ENCODE measurements at regions not wholly inside any gene's neighbourhood (a gene's known extent, or its start where the extent isn't known, plus 50 kb on each side); places are given as distances from the start of the nearest gene placed in this dataset.
"Not testable (repeated sequence)": the region's sequence is repeated elsewhere in the genome, so short reads cannot be mapped to it uniquely, and the experiment has no call there.

DNA sequence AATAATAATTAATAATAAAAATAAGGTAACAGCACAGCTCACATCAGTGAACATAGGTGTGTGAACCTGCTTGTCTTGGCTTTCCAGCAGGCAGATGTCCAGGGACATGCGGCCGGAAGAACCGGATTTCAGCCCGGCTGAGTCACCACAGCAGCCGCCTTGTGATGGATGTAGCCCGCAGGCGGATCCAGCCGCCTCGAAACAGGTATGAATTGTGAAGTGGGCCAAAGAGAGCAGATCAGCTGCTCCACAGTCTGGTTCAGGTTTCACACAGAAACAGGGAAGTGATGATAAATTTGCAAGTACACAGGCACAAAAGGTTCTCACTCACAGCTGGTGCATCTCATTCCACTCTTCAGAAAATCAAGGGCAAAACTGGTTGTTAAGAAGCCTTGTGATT is 55.1 kb downstream of the ID4 start:
- DNase-seq (ENCODE audit: low read depth in 2 of 2): no peak

DNA sequence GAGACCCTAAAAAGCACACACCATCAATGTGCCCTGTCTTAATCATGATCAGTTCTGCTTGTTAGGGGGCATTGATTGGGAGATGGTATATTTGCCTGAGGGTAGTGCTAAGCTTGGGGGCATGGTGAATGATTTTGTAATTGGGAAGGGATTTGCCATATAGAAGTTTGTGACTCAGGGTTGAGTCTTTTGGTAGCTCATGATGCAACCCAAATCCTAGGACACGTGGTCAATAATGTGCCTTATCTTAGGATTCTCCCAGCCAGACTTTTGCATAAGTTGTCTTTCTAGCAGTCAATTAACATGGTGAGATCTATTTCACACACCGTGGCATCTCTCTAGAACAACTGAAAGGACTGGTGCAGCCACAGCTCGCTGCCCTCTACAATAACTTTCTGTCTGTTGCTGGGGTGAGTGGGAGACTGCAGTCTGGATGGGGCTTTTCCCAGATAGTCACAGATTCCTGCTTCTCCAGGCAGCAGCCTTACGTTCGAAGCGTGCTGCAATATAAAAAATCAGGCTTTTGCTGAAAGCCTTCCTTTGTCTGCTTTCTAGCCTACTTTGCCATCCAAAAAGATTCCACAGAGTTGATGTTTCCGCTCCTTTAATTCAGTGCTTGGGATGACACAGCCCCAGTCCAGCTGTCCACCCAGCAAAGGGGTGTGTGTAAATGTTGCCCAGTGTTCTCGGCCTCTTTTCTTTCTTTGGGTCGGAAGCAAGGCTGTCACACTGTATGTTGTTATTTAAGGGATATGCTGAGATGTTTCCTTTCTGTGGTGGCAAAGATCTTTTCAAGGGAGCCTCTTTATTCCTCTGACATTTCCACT is 58.9 kb downstream of the ID4 start:
- no peak for DNase-seq (ENCODE audit: low read depth in 2 of 2)

DNA sequence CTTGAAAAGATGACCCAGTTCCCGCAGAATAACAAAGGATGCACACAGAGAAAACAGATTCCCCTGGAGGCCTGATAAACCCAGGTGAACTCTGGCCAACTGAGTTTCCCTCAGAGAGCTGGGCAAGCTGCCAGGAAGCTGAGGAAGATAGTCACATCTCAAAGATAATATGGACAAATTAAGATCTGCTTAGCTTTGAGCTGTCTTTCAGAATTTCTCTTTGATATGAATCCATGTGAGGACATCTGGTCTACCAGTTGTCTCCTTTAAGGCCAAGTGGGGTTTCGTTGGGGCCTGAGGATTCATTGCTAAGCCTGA is 59.5 kb downstream of the ID4 start:
- DNase-seq (ENCODE audit: low read depth in 2 of 2): no peak

- no peak for DNase-seq (ENCODE audit: low read depth in 2 of 2)
These were observed 61.1 kb downstream of the ID4 start for GRCh38 chr6:19898141-19898740.

GRCh38 chr6:19902201-19902600 is 65.0 kb downstream of the ID4 start:
- DNase-seq (ENCODE audit: low read depth in 2 of 2): no peak

- not testable (repeated sequence) for DNase-seq (ENCODE audit: low read depth in 2 of 2)
These were observed 67.2 kb downstream of the ID4 start for GRCh38 chr6:19904408-19904807.

DNA sequence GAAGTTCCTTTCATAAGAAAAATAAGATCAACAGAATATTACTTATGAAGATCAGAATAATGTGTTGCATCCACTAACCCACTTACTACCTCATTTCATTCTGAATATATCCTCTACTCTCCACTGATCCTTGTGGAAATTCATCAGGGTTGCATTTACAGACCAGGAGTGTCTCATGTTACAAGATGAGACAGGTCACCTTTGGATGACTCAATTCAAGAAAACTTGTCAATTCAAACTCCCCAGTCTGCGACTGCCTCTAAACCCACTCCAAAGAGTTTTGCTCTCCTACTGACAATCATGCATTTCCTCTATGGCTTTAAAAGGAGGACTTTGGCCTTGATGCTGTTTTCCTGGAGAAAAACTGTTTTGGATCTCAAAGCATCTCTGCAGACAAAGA is 68.4 kb downstream of the ID4 start:
- DNase-seq (ENCODE audit: low read depth in 2 of 2): no peak

GRCh38 chr6:19906171-19906570 is 69.0 kb downstream of the ID4 start:
- no peak for DNase-seq (ENCODE audit: low read depth in 2 of 2)

GRCh38 chr6:19911223-19911622 is 74.1 kb downstream of the ID4 start:
- no peak for DNase-seq (ENCODE audit: low read depth in 2 of 2)

- DNase-seq (ENCODE audit: low read depth in 2 of 2): no peak
These were observed 81.3 kb downstream of the ID4 start for GRCh38 chr6:19918436-19918835.

DNA sequence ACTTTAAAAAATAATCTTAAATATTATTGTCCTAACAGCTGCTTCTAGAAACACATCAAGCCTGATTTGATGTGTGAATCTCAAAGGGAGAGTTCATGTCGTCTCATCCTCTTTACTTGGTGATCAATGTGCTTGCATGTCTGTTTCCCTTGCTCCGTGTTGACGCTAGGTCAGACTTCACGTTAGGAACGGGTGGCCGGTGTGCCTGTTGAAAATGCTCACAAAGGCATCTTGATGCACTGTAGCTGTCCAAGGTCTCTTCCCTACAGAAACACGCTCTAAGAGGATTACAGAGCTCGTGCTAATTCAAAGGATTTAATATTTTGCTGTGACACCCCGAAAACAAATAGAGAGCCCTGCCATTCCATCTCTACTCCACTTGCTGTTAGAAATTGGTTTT is 84.6 kb downstream of the ID4 start:
- no peak for DNase-seq (ENCODE audit: low read depth in 2 of 2)

- DNase-seq (ENCODE audit: low read depth in 2 of 2): no peak
These were observed 88.4 kb downstream of the ID4 start for GRCh38 chr6:19925533-19925932.

GRCh38 chr6:19928461-19928860 is 91.3 kb downstream of the ID4 start:
- DNase-seq (ENCODE audit: low read depth in 2 of 2): no peak

- no peak for DNase-seq (ENCODE audit: low read depth in 2 of 2)
These were observed 92.1 kb downstream of the ID4 start for GRCh38 chr6:19929312-19929711.

DNA sequence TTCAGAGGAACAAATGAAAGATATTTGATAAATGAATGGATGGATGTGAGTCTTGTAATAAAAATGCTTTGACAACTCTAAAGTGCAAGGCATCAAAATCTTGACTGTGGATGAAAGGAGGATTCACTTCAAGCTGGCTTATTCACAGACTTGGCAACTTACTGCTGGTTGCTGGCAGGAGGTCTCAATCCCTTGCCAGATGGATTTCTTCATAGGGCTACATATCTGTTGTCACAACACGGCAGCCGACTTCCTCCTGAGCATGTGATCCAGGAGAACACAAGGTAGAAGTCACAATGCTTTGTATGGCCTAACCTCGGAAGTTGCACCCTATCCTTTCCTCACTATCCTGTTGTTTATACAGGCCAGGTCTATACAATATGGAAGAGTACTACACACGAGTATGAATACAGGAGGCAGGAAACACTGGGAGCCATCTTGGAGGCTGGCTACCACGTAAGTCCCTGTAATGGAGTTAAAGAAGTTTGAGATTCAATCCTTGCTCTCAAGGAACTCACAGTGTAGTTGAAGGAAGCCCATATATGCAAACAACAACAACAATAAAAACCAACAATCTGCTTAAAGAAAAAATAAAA is 97.9 kb downstream of the ID4 start:
- no peak for DNase-seq (ENCODE audit: low read depth in 2 of 2)

- not testable (repeated sequence) for DNase-seq (ENCODE audit: low read depth in 2 of 2)
These were observed 102.2 kb downstream of the ID4 start for GRCh38 chr6:19939321-19939720.

- DNase-seq (ENCODE audit: low read depth in 2 of 2): not testable (repeated sequence)
These were observed 102.8 kb downstream of the ID4 start for GRCh38 chr6:19939926-19940325.

DNA sequence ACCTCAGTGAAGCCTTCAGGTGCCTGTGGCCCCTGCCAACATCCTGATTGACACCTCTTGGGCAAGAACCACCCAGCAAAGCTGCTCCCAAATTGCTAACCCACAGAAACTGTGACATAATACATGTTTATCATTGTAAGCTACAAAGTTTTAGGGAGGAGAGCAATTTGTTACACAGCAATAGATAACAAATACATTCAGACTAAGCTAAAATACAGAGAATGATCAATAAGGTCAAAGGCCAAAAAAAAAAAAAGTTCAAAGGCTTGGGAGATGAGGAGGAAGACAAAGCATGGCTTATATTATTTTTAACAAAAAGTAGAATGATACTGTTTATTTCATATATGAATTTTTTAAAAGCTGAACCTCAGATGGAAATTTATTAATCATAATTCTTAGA is 105.9 kb downstream of the ID4 start:
- DNase-seq (ENCODE audit: low read depth in 2 of 2): no peak

DNA sequence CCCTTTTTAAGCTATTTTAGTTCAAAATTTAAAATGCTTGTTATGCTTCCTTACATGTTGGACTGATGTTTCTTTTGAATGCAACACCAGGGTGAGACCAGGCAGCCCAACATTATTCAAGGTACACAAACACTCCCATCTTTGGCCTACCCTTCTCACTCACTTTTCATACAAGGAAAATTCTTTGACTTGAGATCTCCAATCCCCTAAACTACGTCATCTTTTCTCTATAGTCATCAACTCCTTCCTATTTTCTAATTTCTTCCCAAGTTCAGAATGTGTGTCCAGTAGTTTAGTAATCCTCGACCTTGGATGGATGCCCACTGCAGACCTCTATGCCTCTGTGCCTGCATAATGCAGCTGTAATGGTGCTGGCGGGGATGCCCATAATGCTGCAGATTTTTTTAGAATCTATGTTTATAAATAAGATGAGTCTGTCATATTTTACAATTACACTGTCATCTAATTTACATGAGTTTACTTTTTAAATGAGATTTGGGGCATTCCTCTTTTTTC is 108.7 kb downstream of the ID4 start:
- no peak for DNase-seq (ENCODE audit: low read depth in 2 of 2)

DNA sequence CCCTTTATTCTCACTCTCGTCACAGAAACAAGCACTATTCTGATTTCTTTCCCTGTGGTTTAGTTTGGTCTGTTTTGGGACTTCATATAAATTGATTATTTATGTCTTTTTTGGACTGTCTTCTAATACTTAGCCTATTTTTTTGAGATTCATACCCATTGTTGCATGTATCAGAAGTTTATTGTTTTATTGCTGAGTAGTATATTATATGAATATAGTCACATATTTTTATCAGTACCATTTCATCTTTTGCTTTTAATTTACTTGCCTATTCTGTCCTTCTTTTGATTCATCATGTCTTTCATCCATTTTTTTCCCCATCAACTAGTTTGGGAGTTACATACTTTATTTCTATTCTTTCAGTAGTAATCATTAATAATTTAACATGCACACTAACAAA is 112.0 kb downstream of the ID4 start:
- DNase-seq (ENCODE audit: low read depth in 2 of 2): no peak

GRCh38 chr6:19964115-19964514 is 126.9 kb downstream of the ID4 start:
- DNase-seq (ENCODE audit: low read depth in 2 of 2): no peak

GRCh38 chr6:19968201-19968600 is 131.0 kb downstream of the ID4 start:
- DNase-seq (ENCODE audit: low read depth in 2 of 2): no peak

GRCh38 chr6:19972221-19972620 is 135.1 kb downstream of the ID4 start:
- DNase-seq (ENCODE audit: low read depth in 2 of 2): no peak

All from activated CD8-positive, alpha-beta memory T cell treated with anti-CD3 and anti-CD28 coated beads for 4 hours (primary cell).